ENCODE measurements at regions not wholly inside any gene's neighbourhood (a gene's known extent, or its start where the extent isn't known, plus 50 kb on each side); places are given as distances from the start of the nearest gene placed in this dataset.
"Not testable (repeated sequence)": the region's sequence is repeated elsewhere in the genome, so short reads cannot be mapped to it uniquely, and the experiment has no call there.

DNA sequence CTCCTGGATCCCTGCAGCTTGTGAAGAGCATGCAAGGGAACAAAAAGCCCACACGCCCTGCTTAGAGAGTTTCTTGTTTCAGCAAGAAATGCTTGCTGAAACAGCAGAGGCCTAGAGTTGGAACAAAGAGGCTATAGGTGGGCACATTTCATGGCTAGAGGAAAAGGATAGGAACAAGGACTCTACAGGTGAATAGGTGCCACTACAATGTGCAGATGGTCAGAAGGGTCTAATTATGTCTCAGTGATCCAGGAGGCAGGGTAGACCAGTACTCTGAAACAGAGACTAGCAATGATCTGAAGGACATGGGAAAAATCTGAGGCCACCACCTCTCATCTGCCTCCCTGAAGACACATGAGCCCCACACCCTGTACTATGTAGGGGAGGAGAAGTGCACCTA, 609.0 kb downstream of the REEP3 start:
- no peak for DNase-seq

DNA sequence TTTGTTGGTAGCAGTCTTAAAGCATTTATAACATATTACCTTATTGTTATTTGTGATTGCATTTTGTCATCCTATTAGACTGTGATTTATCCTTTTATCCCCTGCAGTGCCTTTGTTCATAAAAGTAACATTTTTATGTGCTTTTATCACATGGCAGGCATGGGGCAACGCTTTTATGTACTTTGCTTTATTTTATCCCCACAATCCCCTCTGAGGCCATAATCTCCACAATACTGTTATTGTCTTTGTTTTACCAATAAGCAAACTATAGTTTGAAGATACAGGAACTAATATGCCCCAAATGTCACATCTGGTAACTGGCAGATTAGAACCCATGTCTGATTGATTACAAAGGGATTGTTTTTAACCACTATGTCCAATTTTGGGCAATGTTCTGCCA, 613.5 kb downstream of the REEP3 start:
- DNase-seq: no peak

DNA sequence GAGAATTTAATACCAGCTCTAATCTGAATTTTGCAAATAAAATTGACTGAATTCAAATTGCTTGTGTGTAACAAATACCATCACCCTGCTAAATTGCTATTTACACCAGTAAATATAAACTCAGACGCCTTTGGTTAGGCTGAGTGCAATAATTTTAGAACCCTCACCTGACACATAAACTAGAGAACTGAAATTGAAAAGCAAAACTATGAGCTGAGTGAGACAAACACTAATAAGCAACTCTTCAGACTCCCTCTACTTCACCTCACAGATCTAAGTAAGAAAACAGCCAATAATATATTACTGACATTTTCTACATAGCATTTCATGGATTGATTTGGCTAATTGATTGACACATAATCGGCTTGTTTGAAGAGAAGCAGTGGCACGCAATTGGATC, 621.2 kb downstream of the REEP3 start:
- DNase-seq: no peak

DNA sequence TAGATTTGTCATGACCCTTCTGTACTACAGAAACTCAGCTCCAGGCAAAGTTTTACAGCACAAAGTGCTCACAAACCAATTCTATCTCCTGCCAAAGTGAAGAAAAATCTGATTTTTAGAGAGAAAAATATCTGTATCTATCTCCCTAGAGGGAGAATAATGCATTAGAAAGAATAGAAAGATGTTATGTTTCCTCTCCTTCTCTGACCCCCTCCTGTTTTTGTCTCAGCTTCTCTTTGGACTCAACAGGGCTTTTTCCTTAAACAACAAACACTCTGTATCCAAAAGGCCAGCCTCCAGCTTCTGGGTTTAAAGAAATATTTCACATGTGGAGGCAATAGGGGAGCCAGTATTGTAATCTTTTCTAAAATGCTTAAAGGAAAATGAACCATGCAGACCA, 627.4 kb downstream of the REEP3 start:
- DNase-seq: no peak

DNA sequence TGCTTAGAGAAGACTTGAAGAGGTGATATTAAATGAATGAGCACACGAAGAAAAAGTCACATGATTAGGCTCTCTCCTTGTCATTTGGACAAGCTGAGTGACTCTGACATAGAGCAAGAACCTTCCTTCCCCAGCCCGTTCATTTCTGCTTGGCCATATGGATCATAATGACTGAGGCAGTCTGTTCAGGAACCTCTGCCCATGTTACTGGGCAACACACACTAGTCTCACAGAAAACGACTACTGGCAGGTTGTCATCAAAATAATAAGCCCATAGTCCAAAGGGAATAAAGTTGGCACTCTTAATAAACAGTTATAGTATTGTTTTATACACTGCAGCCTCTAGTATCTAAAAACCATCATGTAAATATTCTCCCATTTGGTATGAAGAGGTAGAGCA, 635.0 kb downstream of the REEP3 start:
- no peak for DNase-seq

DNA sequence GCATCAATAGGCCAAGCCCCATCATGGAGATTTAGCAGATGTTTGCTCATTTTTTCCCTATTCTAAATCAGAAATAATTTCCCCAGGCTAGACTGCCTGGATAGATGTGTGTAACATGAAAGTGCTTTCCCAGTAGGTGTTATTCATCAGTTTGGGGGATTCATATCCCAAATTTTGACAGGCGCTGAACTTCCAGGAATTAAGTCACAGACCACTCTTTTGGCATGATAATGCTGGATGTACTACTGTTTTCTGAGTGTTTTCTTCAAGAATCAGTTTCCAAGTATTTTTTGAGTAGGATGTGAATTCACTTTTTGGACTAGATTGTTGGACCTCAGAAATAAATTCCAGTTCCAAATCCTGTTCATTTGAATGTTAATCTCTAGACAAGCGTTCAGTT, 637.4 kb downstream of the REEP3 start:
- DNase-seq: no peak

DNA sequence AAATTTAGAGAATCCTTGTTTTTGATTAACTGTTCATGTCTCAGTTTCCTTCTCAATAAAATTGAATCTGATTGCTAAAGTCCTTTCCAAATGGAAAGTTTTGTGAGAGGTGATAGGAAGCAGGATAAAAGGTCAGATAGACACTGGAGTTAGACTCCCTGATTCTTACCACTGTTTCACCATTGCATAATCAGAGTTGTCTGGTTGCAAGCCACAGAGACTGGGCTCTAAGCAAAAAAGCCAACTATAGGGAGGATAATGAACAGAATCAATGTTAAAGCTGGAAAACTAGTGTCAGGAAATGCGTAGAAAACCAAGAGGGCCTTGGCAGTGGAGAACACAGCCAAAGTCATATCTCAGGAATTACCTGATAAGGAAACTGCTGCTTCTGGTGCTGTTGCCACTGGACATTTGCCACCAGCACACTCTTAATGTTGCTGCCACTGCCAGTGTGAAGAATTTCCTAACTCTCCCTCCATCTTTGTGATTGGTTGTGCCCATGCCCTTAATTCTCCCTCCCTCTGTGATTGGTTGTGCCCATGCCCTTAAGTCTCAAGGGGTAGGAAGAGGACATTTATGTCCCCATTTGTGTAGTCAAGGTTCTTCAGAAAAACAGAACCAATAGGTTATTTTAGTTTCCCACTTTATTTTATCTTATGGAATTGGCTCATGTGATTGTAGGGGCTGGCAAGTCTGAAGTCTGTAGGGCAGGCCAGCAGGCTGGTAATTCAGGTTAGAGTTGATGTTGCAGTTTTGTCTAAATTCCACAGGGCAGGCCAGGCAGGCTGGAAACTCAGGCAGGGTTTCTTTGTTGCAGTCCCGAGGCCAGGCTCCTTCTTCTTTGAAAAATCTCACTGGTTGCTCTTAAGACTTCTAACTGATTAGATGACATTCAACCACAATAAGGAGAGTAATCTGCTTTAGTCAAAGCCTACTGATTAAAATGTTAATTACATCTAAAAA, 639.0 kb downstream of the REEP3 start:
- DNase-seq: no peak

DNA sequence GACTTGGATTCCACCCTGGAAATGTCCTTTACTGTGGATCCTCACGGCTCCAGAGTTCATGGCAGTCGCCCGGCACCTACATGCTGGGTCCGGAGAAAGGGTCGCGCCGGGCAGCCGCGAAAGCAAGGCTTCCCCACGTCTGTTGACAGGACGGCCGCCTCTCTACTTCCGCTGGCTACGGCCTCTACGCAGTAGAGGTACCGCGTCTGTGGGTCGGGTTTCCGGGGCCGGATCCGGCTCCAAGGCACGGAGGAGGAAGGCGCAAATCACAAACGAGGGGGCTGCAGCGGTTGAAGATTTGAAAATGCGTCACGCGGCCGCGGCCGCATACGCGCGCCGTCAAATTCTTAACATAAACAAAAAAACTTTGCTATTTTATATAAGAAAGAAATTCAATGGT, 649.6 kb downstream of the REEP3 start:
- no peak for DNase-seq

DNA sequence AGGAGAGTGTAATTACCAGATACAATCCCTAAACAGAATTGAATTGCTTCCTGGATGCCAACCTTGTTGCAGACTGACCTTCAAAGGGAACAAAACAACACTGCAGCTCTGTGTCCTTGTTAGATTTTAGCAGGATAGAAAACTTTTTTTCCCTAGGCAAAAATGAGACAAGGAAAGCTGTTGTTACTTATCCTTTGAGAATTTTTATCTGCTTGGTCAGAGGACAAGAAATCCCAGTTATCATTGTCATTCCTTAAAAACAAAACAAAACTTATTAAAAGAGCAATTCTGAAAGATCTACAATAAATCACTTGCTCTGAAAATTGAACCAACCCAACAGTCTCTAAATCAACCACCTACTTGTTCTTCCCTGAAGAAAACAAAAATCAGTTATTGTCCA, 652.6 kb downstream of the REEP3 start:
- no peak for DNase-seq

DNA sequence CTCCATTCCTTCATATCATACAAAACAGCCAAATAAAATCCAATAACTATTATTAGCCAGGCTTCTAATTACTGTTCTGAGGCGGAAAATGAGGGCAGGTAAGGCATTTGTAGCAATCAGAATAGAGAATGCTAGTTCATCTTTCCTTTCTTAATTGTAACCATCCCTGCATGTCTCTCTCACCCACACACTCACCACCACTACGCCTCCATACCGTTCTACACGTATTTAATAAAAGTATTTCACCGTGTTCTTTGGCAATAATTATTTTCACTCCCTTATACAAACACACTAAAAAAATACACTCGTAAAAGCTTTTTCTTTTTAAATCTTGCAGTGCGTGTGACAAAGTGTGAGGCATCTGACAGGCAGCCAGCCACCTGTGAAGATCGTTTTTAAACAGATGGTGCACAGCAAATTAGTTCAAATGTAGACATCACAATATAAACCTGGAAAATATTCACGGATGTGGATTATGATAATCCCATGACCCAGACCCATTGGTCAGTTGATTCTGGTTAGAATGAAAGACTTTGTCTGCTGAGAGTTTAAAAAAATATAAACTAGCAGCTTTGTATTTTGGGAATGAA, 653.6 kb downstream of the REEP3 start:
- no peak for DNase-seq

DNA sequence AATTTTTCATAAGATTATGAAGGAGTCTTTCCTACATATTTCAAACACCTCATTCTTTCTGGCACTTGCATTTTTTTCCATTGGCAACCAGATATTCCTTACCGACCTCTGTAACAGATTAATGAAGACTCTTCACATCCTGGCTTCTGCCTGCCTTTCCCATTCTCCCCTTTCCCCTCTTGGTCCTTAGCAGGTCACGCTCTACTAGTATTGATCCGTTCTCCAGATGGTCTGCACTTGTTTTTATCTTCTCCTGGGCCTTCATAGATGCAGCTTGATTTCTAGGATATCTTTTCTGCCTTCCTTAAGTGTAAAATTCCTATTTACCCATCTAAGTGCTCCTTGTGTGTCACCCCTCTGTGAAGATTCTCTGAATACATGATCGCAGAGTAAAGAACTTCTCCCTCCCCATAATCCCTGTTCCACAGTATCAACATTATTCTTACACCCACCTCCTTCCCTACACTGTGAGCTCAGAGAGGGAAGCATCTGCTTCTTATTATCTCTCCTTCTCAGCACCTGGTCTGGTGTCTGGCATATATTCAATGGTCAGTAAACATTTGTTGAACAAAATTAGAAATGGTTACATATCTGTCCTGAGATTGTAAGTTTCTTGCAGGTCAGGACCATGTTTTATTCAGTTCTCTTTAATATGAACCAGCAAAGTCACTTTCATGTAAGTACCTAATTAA, 654.2 kb downstream of the REEP3 start:
- DNase-seq: no peak

DNA sequence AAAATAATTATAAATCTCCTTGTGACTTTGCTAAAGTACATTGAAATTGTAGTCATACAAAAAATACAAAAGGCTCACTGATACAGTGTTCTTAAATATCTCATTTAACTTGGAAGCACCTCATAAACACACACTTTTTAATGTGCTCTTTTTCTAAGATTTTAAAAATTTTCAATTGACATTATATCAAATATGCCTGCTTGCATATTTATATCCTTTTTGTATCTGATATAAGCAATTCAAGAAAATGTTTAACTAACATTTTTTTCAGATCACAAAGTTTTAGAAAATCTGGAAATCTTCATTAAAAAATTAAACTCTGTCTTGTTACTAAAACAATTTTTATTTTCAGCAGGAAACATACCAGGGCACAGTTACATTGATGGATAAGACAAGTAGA, 661.5 kb downstream of the REEP3 start:
- no peak for DNase-seq

DNA sequence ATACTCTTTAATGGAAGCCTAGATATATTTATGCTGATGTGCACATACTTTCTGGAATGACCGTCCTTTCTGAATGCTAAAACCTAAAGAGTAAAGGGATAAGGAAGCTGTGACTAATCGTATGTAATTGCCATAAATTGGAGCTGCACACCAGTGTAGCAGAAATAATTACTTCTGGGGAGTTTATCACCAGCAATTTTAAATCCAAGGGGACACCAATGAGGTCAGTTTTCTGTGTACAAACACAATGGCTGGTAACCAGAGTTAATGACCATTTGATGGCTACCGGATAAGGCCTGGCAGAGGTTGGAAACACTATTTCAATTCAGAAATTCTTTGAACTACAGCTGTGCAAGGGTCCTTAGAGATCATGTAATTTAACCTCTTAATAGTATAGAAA, 670.1 kb downstream of the REEP3 start:
- DNase-seq: no peak

DNA sequence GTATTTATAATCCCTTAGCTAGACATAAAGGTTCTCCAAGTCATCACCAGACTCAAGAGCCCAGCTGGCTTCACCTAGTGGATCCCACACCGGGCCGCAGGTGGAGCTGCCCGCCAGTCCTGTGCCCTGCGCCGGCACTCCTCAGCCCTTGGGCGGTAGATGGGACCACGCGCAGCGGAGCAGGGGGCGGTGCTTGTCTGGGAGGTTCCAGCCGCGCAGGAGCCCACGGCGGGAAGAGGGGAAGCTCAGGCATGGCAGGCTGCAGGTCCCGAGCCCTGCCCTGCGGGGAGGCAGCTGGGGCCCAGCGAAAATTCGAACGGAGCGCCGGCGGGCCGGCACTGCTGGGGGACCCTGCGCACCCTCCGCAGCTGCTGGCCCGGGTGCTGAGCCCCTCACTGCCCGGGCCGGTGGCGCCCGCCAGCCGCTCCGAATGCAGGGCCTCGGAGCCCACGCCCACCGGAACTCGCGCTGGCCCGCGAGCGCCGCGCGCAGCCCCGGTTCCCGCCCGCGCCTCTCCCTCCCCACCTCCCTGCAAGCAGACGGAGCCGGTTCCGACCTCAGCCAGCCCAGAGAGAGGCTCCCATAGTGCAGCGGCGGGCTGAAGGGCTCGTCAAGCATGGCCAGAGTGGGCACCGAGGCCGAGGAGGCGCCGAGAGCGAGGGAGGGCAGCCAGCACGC, 675.6 kb downstream of the REEP3 start:
- DNase-seq: no peak

DNA sequence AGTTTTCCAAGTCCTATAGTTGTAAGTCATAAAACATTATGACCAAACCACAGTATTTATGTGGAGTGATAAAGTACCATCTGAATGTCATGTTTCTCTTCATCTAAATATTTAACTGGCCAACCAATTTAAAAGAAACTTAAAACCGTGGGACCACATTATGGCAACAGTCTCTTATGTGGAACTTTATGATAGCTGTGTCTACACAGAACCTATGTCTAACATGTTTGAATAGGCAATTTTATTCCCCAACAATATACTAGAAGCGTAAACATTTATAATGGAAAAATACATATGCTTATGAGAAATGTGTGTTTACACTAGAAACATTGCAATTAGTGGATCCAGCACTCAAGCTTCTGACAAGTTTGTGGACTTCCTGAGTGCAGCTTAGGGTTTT, 680.7 kb downstream of the REEP3 start:
- no peak for DNase-seq

DNA sequence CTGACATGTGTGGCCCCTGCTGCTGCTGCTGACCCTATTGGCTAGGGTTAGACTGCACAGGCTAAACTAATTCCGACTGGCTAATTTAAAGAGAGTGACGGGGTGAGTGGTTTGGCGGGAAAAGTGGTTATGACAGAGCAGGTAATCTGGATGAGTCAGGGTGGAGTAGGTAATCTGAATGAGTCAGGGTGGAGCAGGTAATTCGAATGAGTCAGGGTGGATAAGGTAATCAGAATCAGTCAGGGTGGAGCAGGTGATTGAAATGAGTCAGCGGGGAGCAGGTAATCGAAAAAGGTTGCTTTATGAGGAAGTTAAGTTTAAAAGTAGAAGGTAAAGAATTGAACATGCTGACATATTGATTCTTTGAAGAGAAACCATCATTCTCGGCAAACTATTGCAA, 683.3 kb downstream of the REEP3 start:
- not testable (repeated sequence) for DNase-seq

DNA sequence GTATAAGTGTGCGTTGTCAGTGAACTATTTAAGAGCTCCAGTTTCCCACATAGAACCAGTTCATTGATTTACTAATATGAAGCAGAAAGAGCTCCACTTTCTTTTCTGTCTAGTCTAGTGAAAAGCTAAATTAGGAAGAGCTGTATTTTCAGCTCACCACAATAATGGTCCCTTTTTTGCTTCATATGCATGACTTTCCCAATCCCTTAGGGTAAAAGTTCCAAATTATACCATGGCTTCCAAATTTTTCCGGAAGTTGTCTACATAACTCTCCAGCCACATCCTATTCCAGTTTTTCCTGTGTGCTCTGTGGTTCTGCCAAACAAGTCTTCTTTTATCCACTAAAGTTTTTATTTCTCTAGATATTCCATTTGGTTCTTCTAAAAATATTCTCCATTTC, 685.2 kb downstream of the REEP3 start:
- DNase-seq: no peak

DNA sequence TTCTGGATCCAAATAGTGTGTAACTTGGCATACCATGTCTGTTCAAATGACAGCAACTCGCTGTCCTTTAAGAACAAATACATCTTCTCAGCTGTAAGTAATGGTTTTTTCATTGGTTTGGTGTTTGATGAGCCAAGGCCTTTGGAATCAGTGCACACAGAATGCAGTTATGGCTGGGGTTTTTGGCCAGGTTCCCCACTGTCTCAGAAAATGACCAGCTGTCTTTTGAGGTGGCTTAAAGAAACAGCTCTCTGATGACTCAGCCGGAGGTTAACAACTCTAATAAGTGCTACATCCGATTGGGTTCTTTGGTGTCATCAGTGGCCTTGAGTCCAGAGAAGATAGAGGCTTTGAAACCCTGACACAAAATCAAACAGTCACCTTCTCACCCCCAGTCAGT, 688.4 kb downstream of the REEP3 start:
- DNase-seq: no peak

DNA sequence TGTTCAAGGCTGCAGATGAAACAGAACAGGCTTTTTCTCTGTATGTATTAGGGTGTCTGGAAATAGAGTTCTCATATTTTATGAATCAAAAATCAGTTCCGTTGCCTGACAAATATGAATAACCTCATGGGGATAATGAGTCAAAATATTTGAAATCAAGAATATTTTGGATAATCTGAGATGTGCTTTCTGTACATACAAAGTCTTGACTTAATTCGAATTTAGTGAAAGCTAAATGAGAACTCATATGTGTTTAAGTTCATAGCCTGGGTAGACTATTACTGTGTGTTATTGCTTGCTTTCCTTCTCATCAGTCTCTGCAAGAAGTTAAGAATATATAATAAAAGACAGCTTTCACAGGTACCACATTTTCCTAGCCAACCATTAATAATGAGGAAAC, 689.0 kb downstream of the REEP3 start:
- no peak for DNase-seq

DNA sequence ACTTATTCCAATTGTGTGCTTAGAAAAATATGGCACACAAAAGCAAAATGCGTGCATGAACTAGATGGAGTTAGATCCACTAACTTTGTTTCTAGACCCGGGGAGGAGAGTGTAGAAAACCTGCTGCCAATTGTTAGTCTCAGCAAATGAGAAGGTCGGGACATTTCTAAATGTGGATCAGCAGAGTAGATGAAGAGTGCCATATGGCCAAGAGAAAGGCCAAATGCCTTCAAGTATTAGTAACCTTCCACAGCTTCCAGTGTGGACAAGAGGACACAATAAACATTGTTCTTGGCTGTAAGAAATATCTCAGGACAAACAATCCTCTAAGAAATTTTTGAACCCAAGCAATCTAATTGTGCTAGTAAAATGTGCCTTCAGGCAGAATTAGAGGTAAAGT, 690.3 kb downstream of the REEP3 start:
- no peak for DNase-seq

DNA sequence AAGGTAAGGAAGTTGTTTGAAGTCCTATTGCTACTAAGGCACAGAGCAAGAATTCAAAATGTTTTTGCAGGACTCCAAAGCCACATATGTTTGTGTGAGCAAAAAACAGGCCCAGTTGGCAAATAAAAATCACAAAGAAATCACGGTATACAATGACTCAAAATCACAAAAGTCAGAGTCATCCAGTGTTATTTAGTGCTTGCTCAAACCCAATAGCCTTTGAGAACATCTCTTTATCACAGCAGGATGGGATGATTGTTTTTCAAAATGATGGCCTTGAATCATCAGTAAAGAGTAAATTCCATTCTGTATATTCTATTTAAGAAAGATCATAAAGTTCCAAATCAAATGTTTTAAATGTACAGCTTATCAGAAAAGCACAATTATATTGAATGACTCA, 693.9 kb downstream of the REEP3 start:
- no peak for DNase-seq

DNA sequence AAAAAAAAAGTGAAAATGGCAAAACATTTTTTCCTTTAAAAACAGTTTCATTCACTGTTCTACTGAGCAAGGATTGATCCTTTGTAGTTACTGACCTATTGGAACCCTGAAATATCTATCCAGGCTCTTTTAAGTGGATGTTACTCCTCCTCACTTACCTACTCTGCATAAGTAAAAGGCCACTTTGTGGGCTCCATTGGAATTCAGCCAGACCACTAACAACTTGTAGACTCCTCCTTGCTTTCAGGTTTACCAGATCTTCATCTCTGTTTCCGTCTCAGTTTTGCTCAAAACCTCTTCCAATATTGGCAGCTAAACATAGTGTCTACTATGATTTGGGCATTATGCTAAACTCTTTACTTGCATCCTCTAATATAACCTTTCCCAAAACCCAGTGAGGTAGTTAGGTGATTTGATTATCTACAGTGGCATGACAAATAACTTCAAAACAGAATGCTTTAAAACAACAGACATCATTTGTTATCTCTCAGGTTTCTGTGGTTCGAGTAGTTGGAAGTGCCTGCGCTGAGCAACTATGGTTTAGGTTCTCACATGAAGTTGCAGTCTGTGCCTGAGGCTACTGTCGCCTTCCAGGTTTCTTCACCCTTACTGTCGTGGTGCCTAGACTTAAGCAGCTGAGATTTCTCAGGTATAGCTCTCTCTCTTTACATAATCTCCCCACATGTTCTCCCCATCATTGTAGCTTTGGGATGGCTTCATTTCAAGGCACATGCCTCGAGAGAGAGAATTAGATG, 698.2 kb downstream of the REEP3 start:
- no peak for DNase-seq

DNA sequence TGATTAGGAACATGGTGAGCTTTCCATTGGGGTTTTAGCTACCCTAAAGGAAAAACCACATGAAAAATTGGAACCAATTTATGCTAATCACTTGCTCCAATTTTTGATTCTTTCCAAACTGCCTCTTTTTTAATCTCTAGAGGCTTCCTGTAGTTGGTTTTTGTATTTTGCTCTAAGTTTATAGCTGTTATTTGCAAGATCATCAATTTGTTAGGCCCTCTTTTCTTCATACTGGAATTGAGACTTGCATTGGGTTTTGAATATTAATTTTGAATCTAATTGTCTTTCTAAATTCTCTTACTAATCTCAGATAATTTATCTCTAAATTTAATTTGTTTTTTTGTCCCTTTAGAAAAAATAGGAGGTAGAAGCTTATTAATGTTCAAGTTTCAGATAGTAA, 713.3 kb downstream of the REEP3 start:
- DNase-seq: no peak
